Endothelial cell of umbilical vein (primary cell): ENCODE measurements at regions not wholly inside any gene's neighbourhood (a gene's known extent, or its start where the extent isn't known, plus 50 kb on each side); places are given as distances from the start of the nearest gene placed in this dataset.

Source experiments
- BruUV-seq: library from RNA; stranded (reverse); fragments of 400-500 nt; replicated peaks from 2 replicates; lab custom pipeline; 2021; lab: Mats Ljungman, UMichigan
- CTCF ChIA-PET: fragments of 300-600, 350-600 bp; sonication (Branson Sonifier 250); formaldehyde crosslinking; loops from one replicate; lab custom pipeline; 2021; ENCODE audit warnings: antibody characterized with exemption, inconsistent platforms; lab: Charles Lee
- POLR2A ChIA-PET: fragments of 300-600, 350-600 bp; sonication (Branson Sonifier 250); formaldehyde crosslinking; loops from one replicate; lab custom pipeline; 2021; ENCODE audit warnings: antibody characterized with exemption, inconsistent platforms; lab: Charles Lee
- DNase-seq: peaks from one replicate; pipeline ENCODE4 v3.0.0-alpha.2; 2011; ENCODE audit warnings: low read depth, low spot score
- FAIRE-seq: peaks from 2 replicates; lab custom pipeline; 2011; peaks lifted over from hg19 to GRCh38; lab: Jason Lieb, UNC
- H2AFZ ChIP-seq: 2 replicates; pipeline ENCODE4 v1.6.0; 2012; ENCODE audit warnings: low read depth, low read length, control low read depth, inconsistent platforms
- H3K27ac ChIP-seq: 2 replicates; pipeline ENCODE4 v1.5.1; 2011; ENCODE audit warnings: low read depth, mild to moderate bottlenecking, control low read depth, low read length, moderate library complexity; ENCODE audit not compliant: insufficient read depth
- H3K27me3 ChIP-seq, 2 experiments: 2 replicates each; pipeline versions ENCODE4 v1.6.0 to v1.6.1; 2011; ENCODE audit warnings: low read length in 2 of 2, mixed read lengths in 1 of 2; ENCODE audit not compliant: control insufficient read depth in 2 of 2, insufficient read depth in 2 of 2
- H3K36me3 ChIP-seq, 2 experiments: 2 replicates in 1 of 2; 3 replicates in 1 of 2; pipeline ENCODE4 v1.5.1; 2011; ENCODE audit warnings: low read length in 2 of 2, mild to moderate bottlenecking in 1 of 2, moderate library complexity in 1 of 2; ENCODE audit not compliant: control insufficient read depth in 2 of 2, insufficient read depth in 2 of 2; ENCODE audit errors: extremely low read depth in 1 of 2
- H3K4me1 ChIP-seq: 3 replicates; pipeline ENCODE4 v1.5.1; 2011; ENCODE audit warnings: mild to moderate bottlenecking, low read length; ENCODE audit not compliant: control insufficient read depth, insufficient read depth; ENCODE audit errors: extremely low read depth
- H3K4me2 ChIP-seq: 2 replicates; pipeline ENCODE4 v1.6.1; 2011; ENCODE audit warnings: low read length, control low read depth, mixed read lengths; ENCODE audit not compliant: insufficient read depth
- H3K4me3 ChIP-seq, 3 experiments: fragments of 200-600 bp in 1 of 3; sonication (generic), shearing (Covaris generic) in 1 of 3; replicated peaks in 1 of 3; 2 replicates each; pipeline ENCODE4 v1.5.1; 2011 to 2016; ENCODE audit warnings: control low read depth in 3 of 3, low read length in 3 of 3, mild to moderate bottlenecking in 2 of 3, inconsistent platforms in 1 of 3, low read depth in 1 of 3, moderate library complexity in 1 of 3; ENCODE audit not compliant: insufficient read depth in 1 of 3
- H3K79me2 ChIP-seq: 2 replicates; pipeline ENCODE4 v1.6.0; 2012; ENCODE audit warnings: low read length, inconsistent platforms; ENCODE audit not compliant: control insufficient read depth, insufficient read depth
- H3K9ac ChIP-seq: replicated peaks from 2 replicates; pipeline ENCODE3; 2011; ENCODE audit warnings: low read length, control low read depth; ENCODE audit not compliant: insufficient read depth; ENCODE audit errors: extremely low read depth
- H3K9me1 ChIP-seq: replicated peaks from 3 replicates; pipeline ENCODE4 v1.6.0; 2011; ENCODE audit warnings: mild to moderate bottlenecking, low read length; ENCODE audit not compliant: control insufficient read depth, insufficient read depth; ENCODE audit errors: extremely low read depth
- H3K9me3 ChIP-seq: replicated peaks from 2 replicates; pipeline ENCODE4 v1.5.1; 2012; ENCODE audit warnings: low read length, inconsistent platforms; ENCODE audit not compliant: control insufficient read depth, insufficient read depth
- H4K20me1 ChIP-seq: replicated peaks from 2 replicates; pipeline ENCODE3; 2011; ENCODE audit warnings: mild to moderate bottlenecking, low read length; ENCODE audit not compliant: control insufficient read depth, insufficient read depth; ENCODE audit errors: extremely low read depth
- CTCF ChIP-seq, 2 donors: IDR thresholded peaks; 1 replicate in 1 of 2; 2 replicates in 1 of 2; pipeline ENCODE4 v1.5.1; 2011; ENCODE audit warnings: low read length in 2 of 2, mild to moderate bottlenecking in 2 of 2, moderate library complexity in 2 of 2, control low read depth in 1 of 2, inconsistent platforms in 1 of 2, low read depth in 1 of 2; ENCODE audit not compliant: insufficient read depth in 1 of 2; ENCODE audit errors: extremely low read depth in 1 of 2
- EZH2 ChIP-seq: IDR thresholded peaks from 2 replicates; pipeline ENCODE4 v1.6.1; 2012; ENCODE audit warnings: borderline replicate concordance, low read depth, mild to moderate bottlenecking, moderate library complexity, low read length, inconsistent platforms; ENCODE audit not compliant: severe bottlenecking
- FOS ChIP-seq: IDR thresholded peaks from 2 replicates; pipeline ENCODE4 v1.6.1; 2011; ENCODE audit warnings: mild to moderate bottlenecking, low read length, moderate library complexity, borderline replicate concordance; ENCODE audit not compliant: insufficient read depth
- GATA2 ChIP-seq: IDR thresholded peaks from 2 replicates; pipeline ENCODE4 v1.7.0; 2011; ENCODE audit warnings: low read depth, mild to moderate bottlenecking, moderate library complexity, mixed read lengths, low read length; ENCODE audit not compliant: insufficient read length, insufficient read depth
- JUN ChIP-seq: IDR thresholded peaks from 2 replicates; pipeline ENCODE4 v1.6.1; 2011; ENCODE audit warnings: borderline replicate concordance, low read depth; ENCODE audit not compliant: insufficient read length, insufficient read depth
- MAX ChIP-seq: IDR thresholded peaks from 2 replicates; pipeline ENCODE4 v1.6.1; 2011; ENCODE audit not compliant: insufficient read depth, insufficient read length
- MYC ChIP-seq: IDR thresholded peaks from one replicate; pipeline ENCODE4 v1.6.1; 2011; ENCODE audit warnings: mild to moderate bottlenecking, low read depth, low read length
- POLR2A ChIP-seq: IDR thresholded peaks from 2 replicates; pipeline ENCODE4 v1.6.1; 2012; ENCODE audit warnings: low read depth, mild to moderate bottlenecking, control low read depth, low read length
- POLR2AphosphoS5 ChIP-seq: IDR thresholded peaks from 2 replicates; pipeline ENCODE4 v1.6.1; 2012; ENCODE audit warnings: low read depth, mild to moderate bottlenecking, control low read depth, low read length, moderate library complexity; ENCODE audit not compliant: insufficient read depth
- dilution Hi-C: fragments of 300-500 bp; cut with MboI; formaldehyde crosslinking; loops from one replicate; pipeline ENCODE4 v1.15.0; 2019; ENCODE audit warnings: low sequenced_read_pairs; ENCODE audit not compliant: extremely low pct_ligation_motif_present
- intact Hi-C: fragments of 100-400 bp; cut with micrococcal nuclease; formaldehyde crosslinking; loops from one replicate; pipeline ENCODE4 v1.10.0; 2022

DNA sequence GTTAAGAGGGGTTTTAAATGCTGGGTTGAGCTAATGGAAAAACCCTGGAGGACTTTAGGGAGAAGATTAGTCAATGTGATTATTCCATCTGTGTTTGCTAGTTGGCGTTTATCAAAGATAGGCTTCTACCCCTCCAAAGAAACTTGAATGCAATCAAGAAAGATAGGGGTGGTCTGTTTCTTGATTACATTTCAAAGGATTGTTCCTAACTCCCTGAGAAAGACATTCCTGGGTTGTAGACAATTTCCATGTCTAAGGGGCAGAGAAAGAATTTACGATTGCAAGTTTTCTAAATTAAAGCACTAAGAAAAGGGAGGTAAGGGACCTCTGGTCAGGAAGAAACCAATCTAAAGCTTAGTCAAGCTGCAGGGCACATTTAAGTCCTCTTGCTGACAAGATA is 2268.7 kb downstream of the LRRC4C start:
- Histone ChIP-seq H3K79me2 (no peaks in the 10 kb centered on the region), H3K27me3 (no peaks in the 10 kb centered on the region), H3K9ac (no peak overlapping the region), H3K9me3 (no peaks in the 10 kb centered on the region), H3K4me3 (no peak overlapping the region), H3K36me3 (no peaks in the 10 kb centered on the region), H3K9me1 (no peaks in the 10 kb centered on the region), H3K4me1 (no peaks in the 10 kb centered on the region), H2AFZ (no peak overlapping the region), H3K27ac (no peak overlapping the region), H4K20me1 (no peaks in the 10 kb centered on the region), H3K4me2 (no peak overlapping the region)
- ChIA-PET CTCF (no interaction called here), POLR2A (no interaction called here)
- no TSS peak for BruUV-seq
- intact Hi-C loops: no loop called here
- TF ChIP-seq FOS (no peak), EZH2 (no peak), MAX (no peak), GATA2 (no peak), MYC (no peak), POLR2A (no peak), JUN (no peak), CTCF (IDR thresholded peaks at IDR 0.05; ENCODE audit: extremely low read depth in 1 of 2, insufficient read depth in 1 of 2, low read depth in 1 of 2, low read length in 2 of 2) (no peak), POLR2AphosphoS5 (no peak)
- no peak for DNase-seq
- FAIRE-seq: no peak
- dilution Hi-C loops: no loop called here
